GM12878 (cell line): ENCODE measurements at regions not wholly inside any gene's neighbourhood (a gene's known extent, or its start where the extent isn't known, plus 50 kb on each side); places are given as distances from the start of the nearest gene placed in this dataset.

Experiments used
- ATAC-seq: fragments of 200-7000 bp; cut with Tn5 transposase; 3 replicates; pipeline ENCODE4 v1.9.1; 2020; ENCODE audit warnings: mild to moderate bottlenecking, moderate library complexity
- BruUV-seq: library from RNA; stranded (reverse); fragments of 400-500 nt; replicated peaks from 2 replicates; lab custom pipeline; 2021; lab: Mats Ljungman, UMichigan
- CTCF ChIA-PET: fragments of 300-600 bp; sonication (Branson Sonifier 250); formaldehyde crosslinking; extraction: SDS; loops from one replicate; lab custom pipeline; 2021; ENCODE audit warnings: inconsistent platforms; lab: Yijun Ruan, JAX
- POLR2A ChIA-PET: fragments of 350-600 bp; formaldehyde crosslinking; extraction: SDS; loops from one replicate; lab custom pipeline; 2021; ENCODE audit warnings: inconsistent platforms; lab: Charles Lee
- RAD21 ChIA-PET: fragments of 300-600 bp; sonication (Branson Sonifier 250); formaldehyde crosslinking; loops from one replicate; lab custom pipeline; 2023; ENCODE audit warnings: antibody characterized with exemption; ENCODE audit not compliant: unreplicated experiment; lab: Charles Lee
- SMC1A ChIA-PET: fragments of 300-600 bp; sonication (Branson Sonifier 250); formaldehyde crosslinking; loops from one replicate; lab custom pipeline; 2023; ENCODE audit not compliant: unreplicated experiment, uncharacterized antibody; lab: Charles Lee
- DNase-seq: peaks from one replicate; pipeline ENCODE4 v3.0.0-alpha.2; 2011; ENCODE audit warnings: low read depth, low spot score
- FAIRE-seq: peaks from 3 replicates; lab custom pipeline; 2011; peaks lifted over from hg19 to GRCh38; lab: Jason Lieb, UNC
- H2AFZ ChIP-seq: 2 replicates; pipeline ENCODE4 v1.6.0; 2011; ENCODE audit warnings: low read depth, low read length, control low read depth; ENCODE audit not compliant: control insufficient read depth
- H3K27ac ChIP-seq: 2 replicates; pipeline ENCODE4 v1.5.1; 2011; ENCODE audit warnings: control low read depth; ENCODE audit not compliant: control insufficient read depth, insufficient read depth
- H3K27me3 ChIP-seq, 2 experiments: replicated peaks in 1 of 2; 2 replicates each; pipeline versions ENCODE4 v1.6.0 to v1.6.1; 2011; ENCODE audit warnings: low read length in 1 of 2; ENCODE audit not compliant: control insufficient read depth in 2 of 2, insufficient read depth in 2 of 2
- H3K36me3 ChIP-seq, 2 experiments: 2 replicates each; pipeline ENCODE4 v1.5.1; 2011; ENCODE audit warnings: low read length in 1 of 2; ENCODE audit not compliant: control insufficient read depth in 2 of 2, insufficient read depth in 2 of 2
- H3K4me1 ChIP-seq: 2 replicates; pipeline ENCODE4 v1.6.1; 2011; ENCODE audit warnings: mild to moderate bottlenecking, low read length, moderate library complexity, mixed read lengths; ENCODE audit not compliant: control insufficient read depth, insufficient read depth
- H3K4me2 ChIP-seq: 2 replicates; pipeline ENCODE4 v1.6.0; 2011; ENCODE audit warnings: control low read depth; ENCODE audit not compliant: control insufficient read depth, insufficient read depth
- H3K4me3 ChIP-seq: fragments of 200-600 bp; sonication (generic); 2 replicates; pipeline ENCODE4 v1.5.1; 2016
- H3K79me2 ChIP-seq: 2 replicates; pipeline ENCODE4 v1.6.0; 2011; ENCODE audit warnings: low read length; ENCODE audit not compliant: control insufficient read depth, insufficient read depth
- H3K9ac ChIP-seq: 2 replicates; pipeline ENCODE4 v1.8.0; 2011; ENCODE audit warnings: low read length, control low read depth, mixed read lengths; ENCODE audit not compliant: control insufficient read depth, insufficient read depth
- H3K9me3 ChIP-seq: replicated peaks from 3 replicates; pipeline ENCODE4 v1.5.1; 2011; ENCODE audit warnings: mild to moderate bottlenecking, low read length; ENCODE audit not compliant: control insufficient read depth, insufficient read depth
- H4K20me1 ChIP-seq: 2 replicates; pipeline ENCODE4 v1.6.0; 2011; ENCODE audit not compliant: control insufficient read depth, insufficient read depth
- E4F1 ChIP-seq: fragments of 450-650 bp; IDR thresholded peaks from 2 replicates; pipeline ENCODE4 v1.6.1; 2018; ENCODE audit warnings: borderline replicate concordance, mild to moderate bottlenecking; ENCODE audit not compliant: partially characterized antibody
- EED ChIP-seq: sonication (generic); IDR thresholded peaks from 2 replicates; pipeline ENCODE4 v1.6.1; 2016; ENCODE audit warnings: antibody characterized with exemption, low read depth
- IRF5 ChIP-seq: fragments of 450-650 bp; IDR thresholded peaks from 2 replicates; pipeline ENCODE4 v1.6.1; 2017; ENCODE audit warnings: borderline replicate concordance
- KLF5 ChIP-seq: fragments of 450-650 bp; IDR thresholded peaks from 2 replicates; pipeline ENCODE4 v1.6.1; 2014; ENCODE audit warnings: mild to moderate bottlenecking; ENCODE audit not compliant: partially characterized antibody
- MAX ChIP-seq: IDR thresholded peaks from 2 replicates; pipeline ENCODE4 v1.6.1; 2012; ENCODE audit warnings: low read depth, low read length, improper control_type of control experiment
- RBBP5 ChIP-seq: fragments of 200-600 bp; sonication (generic); conservative IDR thresholded peaks from 2 replicates; pipeline ENCODE4 v1.6.1; 2016
- SRF ChIP-seq, 2 experiments: IDR thresholded peaks; 2 replicates each; pipeline ENCODE4 v1.6.1; 2011; ENCODE audit warnings: low read depth in 2 of 2, low read length in 2 of 2, mild to moderate bottlenecking in 1 of 2, moderate library complexity in 1 of 2
- TBL1XR1 ChIP-seq: IDR thresholded peaks from 2 replicates; pipeline ENCODE4 v1.6.1; 2012; ENCODE audit warnings: low read depth, low read length, improper control_type of control experiment
- ZBTB40 ChIP-seq: fragments of 450-650 bp; IDR thresholded peaks from 2 replicates; pipeline ENCODE4 v1.6.1; 2016; ENCODE audit warnings: mild to moderate bottlenecking, moderate library complexity, borderline replicate concordance
- WGBS: methylation state at CpG from one replicate; pipeline ENCODE4 v1.1.6; 2016; ENCODE audit warnings: low lambda C conversion rate; ENCODE audit not compliant: insufficient replicate concordance, insufficient coverage; ENCODE audit errors: missing lambda C conversion rate; 5-methylcytosine and 5-hydroxymethylcytosine counted together
- in situ Hi-C: fragments of 300-500 bp; cut with MboI; formaldehyde crosslinking; loops from 9 replicates; pipeline ENCODE4 v1.14.3; 2018; ENCODE audit warnings: mixed read lengths
- intact Hi-C: fragments of 100-400 bp; cut with micrococcal nuclease; formaldehyde crosslinking; loops from one replicate; pipeline ENCODE4 v1.14.2; 2022; ENCODE audit not compliant: unreplicated experiment
- TF ChIP-seq, protein P1 (sequence below): fragments of 450-650 bp; IDR thresholded peaks from 2 replicates; pipeline ENCODE4 v1.6.1; 2016; ENCODE audit warnings: mild to moderate bottlenecking

DNA sequence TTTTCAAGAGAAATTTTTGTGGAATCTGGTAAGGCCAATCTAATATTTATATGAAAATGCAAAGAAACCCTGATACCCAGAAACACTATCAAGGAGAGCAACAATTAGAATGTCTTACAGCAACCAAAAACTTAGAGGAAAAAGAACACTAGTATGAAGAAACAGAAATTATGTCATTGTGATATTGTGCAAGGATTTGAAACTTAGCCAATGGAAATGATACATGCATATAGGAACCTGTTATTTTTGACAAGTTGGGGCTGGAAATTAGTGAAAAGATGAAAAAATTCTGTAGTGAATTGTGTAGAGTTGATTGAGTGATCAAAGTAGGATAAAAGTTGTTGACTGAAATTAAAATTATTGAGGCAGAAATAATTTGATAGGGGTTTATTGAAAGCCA is 792.6 kb upstream of the SLITRK6 start (continued):
- no peak for TF ChIP-seq E4F1
- TF ChIP-seq TBL1XR1 = no peak
- TF ChIP-seq MAX = no peak

GRCh38 chr13:86601351-86601750 is 802.1 kb upstream of the SLITRK6 start:
- H3K4me1 ChIP-seq = no peaks in the 10 kb centered on the region
- H3K27ac ChIP-seq = no peak overlapping the region
- H3K27me3 ChIP-seq = no peaks in the 10 kb centered on the region
- no peak overlapping the region for H3K4me2 ChIP-seq
- ChIA-PET SMC1A (interaction anchor here (0.6 kb wide), 1 partner anchor 168 kb away, joined by 3 read pairs; no protein-coding TSS in a partner anchor), CTCF (interaction anchor here (0.6 to 1.2 kb wide), 2 partner anchors 8 to 882 kb away, joined by 3 to 5 read pairs; no protein-coding TSS in a partner anchor), RAD21 (no interaction called here), POLR2A (no interaction called here)
- H3K9ac ChIP-seq = no peak overlapping the region
- no TSS peak for BruUV-seq
- no peaks in the 10 kb centered on the region for H3K36me3 ChIP-seq
- TF ChIP-seq KLF5 (no peak), ZBTB40 (no peak), SRF (IDR thresholded peaks at IDR 0.05; ENCODE audit: low read depth in 2 of 2, low read length in 2 of 2) (no peak), IRF5 (no peak), EED (no peak), RBBP5 (no peak)
- TF ChIP-seq, protein P1, sequence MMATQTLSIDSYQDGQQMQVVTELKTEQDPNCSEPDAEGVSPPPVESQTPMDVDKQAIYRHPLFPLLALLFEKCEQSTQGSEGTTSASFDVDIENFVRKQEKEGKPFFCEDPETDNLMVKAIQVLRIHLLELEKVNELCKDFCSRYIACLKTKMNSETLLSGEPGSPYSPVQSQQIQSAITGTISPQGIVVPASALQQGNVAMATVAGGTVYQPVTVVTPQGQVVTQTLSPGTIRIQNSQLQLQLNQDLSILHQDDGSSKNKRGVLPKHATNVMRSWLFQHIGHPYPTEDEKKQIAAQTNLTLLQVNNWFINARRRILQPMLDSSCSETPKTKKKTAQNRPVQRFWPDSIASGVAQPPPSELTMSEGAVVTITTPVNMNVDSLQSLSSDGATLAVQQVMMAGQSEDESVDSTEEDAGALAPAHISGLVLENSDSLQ = no peak
- no peaks in the 10 kb centered on the region for H4K20me1 ChIP-seq
- FAIRE-seq (no peak), ATAC-seq (no peak), DNase-seq (no peak)
- no peaks in the 10 kb centered on the region for H3K9me3 ChIP-seq
- 69% methylated on average over 4 of the region's 4 CpGs for WGBS
- in situ Hi-C loops (no loop called here), intact Hi-C loops (no loop called here)
- H3K4me3 ChIP-seq = no peak overlapping the region
- H3K79me2 ChIP-seq = no peaks in the 10 kb centered on the region
- no peak overlapping the region for H2AFZ ChIP-seq
